Endothelial cell of umbilical vein (primary cell): ENCODE measurements at regions not wholly inside any gene's neighbourhood (a gene's known extent, or its start where the extent isn't known, plus 50 kb on each side); places are given as distances from the start of the nearest gene placed in this dataset.

ENCODE experiments used
- BruUV-seq: library from RNA; stranded (reverse); fragments of 400-500 nt; replicated peaks from 2 replicates; lab custom pipeline; 2021; lab: Mats Ljungman, UMichigan
- CTCF ChIA-PET: fragments of 300-600, 350-600 bp; sonication (Branson Sonifier 250); formaldehyde crosslinking; loops from one replicate; lab custom pipeline; 2021; ENCODE audit warnings: antibody characterized with exemption, inconsistent platforms; lab: Charles Lee
- POLR2A ChIA-PET: fragments of 300-600, 350-600 bp; sonication (Branson Sonifier 250); formaldehyde crosslinking; loops from one replicate; lab custom pipeline; 2021; ENCODE audit warnings: antibody characterized with exemption, inconsistent platforms; lab: Charles Lee
- DNase-seq: peaks from one replicate; pipeline ENCODE4 v3.0.0-alpha.2; 2011; ENCODE audit warnings: low read depth, low spot score
- FAIRE-seq: peaks from 2 replicates; lab custom pipeline; 2011; peaks lifted over from hg19 to GRCh38; lab: Jason Lieb, UNC
- H2AFZ ChIP-seq: 2 replicates; pipeline ENCODE4 v1.6.0; 2012; ENCODE audit warnings: low read depth, low read length, control low read depth, inconsistent platforms
- H3K27ac ChIP-seq: 2 replicates; pipeline ENCODE4 v1.5.1; 2011; ENCODE audit warnings: low read depth, mild to moderate bottlenecking, control low read depth, low read length, moderate library complexity; ENCODE audit not compliant: insufficient read depth
- H3K27me3 ChIP-seq, 2 experiments: 2 replicates each; pipeline versions ENCODE4 v1.6.0 to v1.6.1; 2011; ENCODE audit warnings: low read length in 2 of 2, mixed read lengths in 1 of 2; ENCODE audit not compliant: control insufficient read depth in 2 of 2, insufficient read depth in 2 of 2
- H3K36me3 ChIP-seq, 2 experiments: 2 replicates in 1 of 2; 3 replicates in 1 of 2; pipeline ENCODE4 v1.5.1; 2011; ENCODE audit warnings: low read length in 2 of 2, mild to moderate bottlenecking in 1 of 2, moderate library complexity in 1 of 2; ENCODE audit not compliant: control insufficient read depth in 2 of 2, insufficient read depth in 2 of 2; ENCODE audit errors: extremely low read depth in 1 of 2
- H3K4me1 ChIP-seq: 3 replicates; pipeline ENCODE4 v1.5.1; 2011; ENCODE audit warnings: mild to moderate bottlenecking, low read length; ENCODE audit not compliant: control insufficient read depth, insufficient read depth; ENCODE audit errors: extremely low read depth
- H3K4me2 ChIP-seq: 2 replicates; pipeline ENCODE4 v1.6.1; 2011; ENCODE audit warnings: low read length, control low read depth, mixed read lengths; ENCODE audit not compliant: insufficient read depth
- H3K4me3 ChIP-seq, 3 experiments: fragments of 200-600 bp in 1 of 3; sonication (generic), shearing (Covaris generic) in 1 of 3; replicated peaks in 1 of 3; 2 replicates each; pipeline ENCODE4 v1.5.1; 2011 to 2016; ENCODE audit warnings: control low read depth in 3 of 3, low read length in 3 of 3, mild to moderate bottlenecking in 2 of 3, inconsistent platforms in 1 of 3, low read depth in 1 of 3, moderate library complexity in 1 of 3; ENCODE audit not compliant: insufficient read depth in 1 of 3
- H3K79me2 ChIP-seq: 2 replicates; pipeline ENCODE4 v1.6.0; 2012; ENCODE audit warnings: low read length, inconsistent platforms; ENCODE audit not compliant: control insufficient read depth, insufficient read depth
- H3K9ac ChIP-seq: replicated peaks from 2 replicates; pipeline ENCODE3; 2011; ENCODE audit warnings: low read length, control low read depth; ENCODE audit not compliant: insufficient read depth; ENCODE audit errors: extremely low read depth
- H3K9me1 ChIP-seq: replicated peaks from 3 replicates; pipeline ENCODE4 v1.6.0; 2011; ENCODE audit warnings: mild to moderate bottlenecking, low read length; ENCODE audit not compliant: control insufficient read depth, insufficient read depth; ENCODE audit errors: extremely low read depth
- H3K9me3 ChIP-seq: replicated peaks from 2 replicates; pipeline ENCODE4 v1.5.1; 2012; ENCODE audit warnings: low read length, inconsistent platforms; ENCODE audit not compliant: control insufficient read depth, insufficient read depth
- H4K20me1 ChIP-seq: replicated peaks from 2 replicates; pipeline ENCODE3; 2011; ENCODE audit warnings: mild to moderate bottlenecking, low read length; ENCODE audit not compliant: control insufficient read depth, insufficient read depth; ENCODE audit errors: extremely low read depth
- CTCF ChIP-seq, 2 donors: IDR thresholded peaks; 1 replicate in 1 of 2; 2 replicates in 1 of 2; pipeline ENCODE4 v1.5.1; 2011; ENCODE audit warnings: low read length in 2 of 2, mild to moderate bottlenecking in 2 of 2, moderate library complexity in 2 of 2, control low read depth in 1 of 2, inconsistent platforms in 1 of 2, low read depth in 1 of 2; ENCODE audit not compliant: insufficient read depth in 1 of 2; ENCODE audit errors: extremely low read depth in 1 of 2
- EZH2 ChIP-seq: IDR thresholded peaks from 2 replicates; pipeline ENCODE4 v1.6.1; 2012; ENCODE audit warnings: borderline replicate concordance, low read depth, mild to moderate bottlenecking, moderate library complexity, low read length, inconsistent platforms; ENCODE audit not compliant: severe bottlenecking
- FOS ChIP-seq: IDR thresholded peaks from 2 replicates; pipeline ENCODE4 v1.6.1; 2011; ENCODE audit warnings: mild to moderate bottlenecking, low read length, moderate library complexity, borderline replicate concordance; ENCODE audit not compliant: insufficient read depth
- GATA2 ChIP-seq: IDR thresholded peaks from 2 replicates; pipeline ENCODE4 v1.7.0; 2011; ENCODE audit warnings: low read depth, mild to moderate bottlenecking, moderate library complexity, mixed read lengths, low read length; ENCODE audit not compliant: insufficient read length, insufficient read depth
- JUN ChIP-seq: IDR thresholded peaks from 2 replicates; pipeline ENCODE4 v1.6.1; 2011; ENCODE audit warnings: borderline replicate concordance, low read depth; ENCODE audit not compliant: insufficient read length, insufficient read depth
- MAX ChIP-seq: IDR thresholded peaks from 2 replicates; pipeline ENCODE4 v1.6.1; 2011; ENCODE audit not compliant: insufficient read depth, insufficient read length
- MYC ChIP-seq: IDR thresholded peaks from one replicate; pipeline ENCODE4 v1.6.1; 2011; ENCODE audit warnings: mild to moderate bottlenecking, low read depth, low read length
- POLR2A ChIP-seq: IDR thresholded peaks from 2 replicates; pipeline ENCODE4 v1.6.1; 2012; ENCODE audit warnings: low read depth, mild to moderate bottlenecking, control low read depth, low read length
- POLR2AphosphoS5 ChIP-seq: IDR thresholded peaks from 2 replicates; pipeline ENCODE4 v1.6.1; 2012; ENCODE audit warnings: low read depth, mild to moderate bottlenecking, control low read depth, low read length, moderate library complexity; ENCODE audit not compliant: insufficient read depth
- dilution Hi-C: fragments of 300-500 bp; cut with MboI; formaldehyde crosslinking; loops from one replicate; pipeline ENCODE4 v1.15.0; 2019; ENCODE audit warnings: low sequenced_read_pairs; ENCODE audit not compliant: extremely low pct_ligation_motif_present
- intact Hi-C: fragments of 100-400 bp; cut with micrococcal nuclease; formaldehyde crosslinking; loops from one replicate; pipeline ENCODE4 v1.10.0; 2022

- FAIRE-seq (no peak), DNase-seq (no peak)
- no peak for TF ChIP-seq EZH2
- no peak for TF ChIP-seq CTCF (IDR thresholded peaks at IDR 0.05; ENCODE audit: extremely low read depth in 1 of 2, insufficient read depth in 1 of 2, low read depth in 1 of 2, low read length in 2 of 2)
- TF ChIP-seq MYC, result no peak
- TF ChIP-seq POLR2AphosphoS5, result no peak
- TF ChIP-seq GATA2, result no peak
- TF ChIP-seq MAX, result no peak
- TF ChIP-seq POLR2A, result no peak
- TF ChIP-seq FOS, result no peak
- TF ChIP-seq JUN, result no peak
- H3K27ac ChIP-seq, result no peak overlapping the region
- H3K27me3 ChIP-seq, result no peaks in the 10 kb centered on the region
- no peaks in the 10 kb centered on the region for H3K36me3 ChIP-seq
- dilution Hi-C loops, result no loop called here
- no peak overlapping the region for H3K4me2 ChIP-seq
- no peak overlapping the region for H3K4me3 ChIP-seq
- POLR2A ChIA-PET, result no interaction called here
- H3K9me1 ChIP-seq, result no peaks in the 10 kb centered on the region
- H3K9me3 ChIP-seq, result no peaks in the 10 kb centered on the region
- H3K79me2 ChIP-seq, result no peaks in the 10 kb centered on the region
- no peak overlapping the region for H2AFZ ChIP-seq
- no peaks in the 10 kb centered on the region for H4K20me1 ChIP-seq
- no peak overlapping the region for H3K9ac ChIP-seq
- peaks cover 2% of the 10 kb centered on the region for H3K4me1 ChIP-seq
- no TSS peak for BruUV-seq
- CTCF ChIA-PET, result no interaction called here
- intact Hi-C loops, result no loop called here
These were observed 66.6 kb downstream of the DIRAS3 start for GRCh38 chr1:67983867-67984266.
